NOMO-1 treated with DMSO at 0.1 percent for 48 hours (cell line): ENCODE measurements at regions not wholly inside any gene's neighbourhood (a gene's known extent, or its start where the extent isn't known, plus 50 kb on each side); places are given as distances from the start of the nearest gene placed in this dataset.
"Not testable (repeated sequence)": the region's sequence is repeated elsewhere in the genome, so short reads cannot be mapped to it uniquely, and the experiment has no call there.

Experiments used
- DNase-seq: peaks from one replicate; lab custom pipeline; 2025; ENCODE audit not compliant: unreplicated experiment; lab: John Stamatoyannopoulos, UW

GRCh38 chr3:912717-913116 lies 180.1 kb upstream of the CNTN6 start:
- not testable (repeated sequence) for DNase-seq

- DNase-seq = no peak
These were observed 169.5 kb upstream of the CNTN6 start for GRCh38 chr3:923161-923910.

- no peak for DNase-seq
These were observed 162.0 kb upstream of the CNTN6 start for GRCh38 chr3:930866-931265.

- DNase-seq = no peak
These were observed 159.5 kb upstream of the CNTN6 start for GRCh38 chr3:933326-933725.

- no peak for DNase-seq
These were observed 148.0 kb upstream of the CNTN6 start for GRCh38 chr3:944786-945185.

GRCh38 chr3:945738-946137 lies 147.1 kb upstream of the CNTN6 start:
- DNase-seq = no peak

- DNase-seq = no peak
These were observed 139.9 kb upstream of the CNTN6 start for GRCh38 chr3:952906-953305.

GRCh38 chr3:963255-963654 lies 129.6 kb upstream of the CNTN6 start:
- no peak for DNase-seq

GRCh38 chr3:963755-964154 lies 129.1 kb upstream of the CNTN6 start:
- no peak for DNase-seq

GRCh38 chr3:965826-966225 lies 127.0 kb upstream of the CNTN6 start:
- DNase-seq = no peak

GRCh38 chr3:966341-966740 lies 126.5 kb upstream of the CNTN6 start:
- DNase-seq = no peak

GRCh38 chr3:973340-973739 lies 119.5 kb upstream of the CNTN6 start:
- DNase-seq = no peak

- DNase-seq = no peak
These were observed 116.8 kb upstream of the CNTN6 start for GRCh38 chr3:976006-976405.

- DNase-seq = no peak
These were observed 111.7 kb upstream of the CNTN6 start for GRCh38 chr3:981156-981555.

GRCh38 chr3:988785-989184 lies 104.0 kb upstream of the CNTN6 start:
- DNase-seq = no peak

- DNase-seq = no peak
These were observed 100.0 kb upstream of the CNTN6 start for GRCh38 chr3:992871-993270.

- DNase-seq = no peak
These were observed 90.8 kb upstream of the CNTN6 start for GRCh38 chr3:1002010-1002409.

GRCh38 chr3:1007866-1008265 lies 85.0 kb upstream of the CNTN6 start:
- no peak for DNase-seq

- DNase-seq = no peak
These were observed 82.6 kb upstream of the CNTN6 start for GRCh38 chr3:1010228-1010627.

GRCh38 chr3:1015826-1016225 lies 77.0 kb upstream of the CNTN6 start:
- DNase-seq = no peak

- no peak for DNase-seq
These were observed 75.0 kb upstream of the CNTN6 start for GRCh38 chr3:1017870-1018269.

GRCh38 chr3:1019157-1019556 lies 73.7 kb upstream of the CNTN6 start:
- no peak for DNase-seq

GRCh38 chr3:1026395-1026794 lies 66.4 kb upstream of the CNTN6 start:
- DNase-seq = no peak
